NCI-H1436 treated with DMSO at 0.1 percent for 48 hours (cell line): ENCODE measurements at regions not wholly inside any gene's neighbourhood (a gene's known extent, or its start where the extent isn't known, plus 50 kb on each side); places are given as distances from the start of the nearest gene placed in this dataset.

Experiments used
- DNase-seq: peaks from one replicate; lab custom pipeline; 2025; lab: John Stamatoyannopoulos, UW

- DNase-seq = no peak
These were observed 188.5 kb downstream of the ANAPC1 start for GRCh38 chr2:111695441-111696007.

- no peak for DNase-seq
These were observed 187.8 kb downstream of the ANAPC1 start for GRCh38 chr2:111696226-111696625.

GRCh38 chr2:111697560-111697959 lies 186.4 kb downstream of the ANAPC1 start:
- DNase-seq = no peak

- no peak for DNase-seq
These were observed 185.9 kb downstream of the ANAPC1 start for GRCh38 chr2:111698089-111698488.

- peak; percentile 57 for DNase-seq
These were observed 185.0 kb downstream of the ANAPC1 start for GRCh38 chr2:111698743-111699554.

- no peak for DNase-seq
These were observed 182.7 kb downstream of the ANAPC1 start for GRCh38 chr2:111701266-111701665.

GRCh38 chr2:111701798-111702118 lies 182.2 kb downstream of the ANAPC1 start:
- no peak for DNase-seq

GRCh38 chr2:111702119-111702803 lies 181.7 kb downstream of the ANAPC1 start:
- no peak for DNase-seq

- no peak for DNase-seq
These were observed 181.2 kb downstream of the ANAPC1 start for GRCh38 chr2:111702804-111703196.

- DNase-seq = no peak
These were observed 180.2 kb downstream of the ANAPC1 start for GRCh38 chr2:111703759-111704158.

GRCh38 chr2:111704246-111704645 lies 179.7 kb downstream of the ANAPC1 start:
- no peak for DNase-seq

GRCh38 chr2:111705239-111705638 lies 178.8 kb downstream of the ANAPC1 start:
- DNase-seq = no peak

GRCh38 chr2:111705711-111706336 lies 178.2 kb downstream of the ANAPC1 start:
- no peak for DNase-seq

GRCh38 chr2:111706481-111707001 lies 177.5 kb downstream of the ANAPC1 start:
- DNase-seq = no peak

GRCh38 chr2:111707700-111708099 lies 176.3 kb downstream of the ANAPC1 start:
- no peak for DNase-seq

- DNase-seq = no peak
These were observed 175.4 kb downstream of the ANAPC1 start for GRCh38 chr2:111708476-111709180.

GRCh38 chr2:111709321-111709720 lies 174.7 kb downstream of the ANAPC1 start:
- no peak for DNase-seq

GRCh38 chr2:111710085-111710484 lies 173.9 kb downstream of the ANAPC1 start:
- DNase-seq = no peak

GRCh38 chr2:111710613-111711012 lies 173.4 kb downstream of the ANAPC1 start:
- no peak for DNase-seq

GRCh38 chr2:111711270-111711669 lies 172.7 kb downstream of the ANAPC1 start:
- DNase-seq = no peak

- no peak for DNase-seq
These were observed 171.6 kb downstream of the ANAPC1 start for GRCh38 chr2:111712361-111712760.

GRCh38 chr2:111712940-111713515 lies 171.0 kb downstream of the ANAPC1 start:
- DNase-seq = no peak
